K562 (cell line): ENCODE measurements at regions not wholly inside any gene's neighbourhood (a gene's known extent, or its start where the extent isn't known, plus 50 kb on each side); places are given as distances from the start of the nearest gene placed in this dataset.

Experiments used
- ATAC-seq: fragments of 200-7000 bp; cut with Tn5 transposase; 3 replicates; pipeline ENCODE4 v1.9.1; 2020; ENCODE audit warnings: moderate library complexity
- BruUV-seq: library from RNA; stranded (reverse); fragments of 400-500 nt; replicated peaks from 2 replicates; lab custom pipeline; 2021; lab: Mats Ljungman, UMichigan
- CTCF ChIA-PET: fragments of 300-600 bp; formaldehyde crosslinking; extraction: SDS; loops from one replicate; lab custom pipeline; 2021; ENCODE audit warnings: low intra/inter-chr PET ratio; lab: Yijun Ruan, JAX
- POLR2A ChIA-PET: fragments of 300-600, 350-650 bp; sonication (Branson Sonifier 250); formaldehyde crosslinking; extraction: SDS; loops from one replicate; lab custom pipeline; 2021; ENCODE audit warnings: antibody characterized with exemption, inconsistent platforms; lab: Yijun Ruan, JAX
- DNase-seq, 4 experiments: peaks; one replicate each; pipeline versions ENCODE4 v3.0.0 to v3.0.0-alpha.2; 2011 to 2018; ENCODE audit warnings: low spot score in 3 of 4, mixed read lengths in 3 of 4; ENCODE audit errors: extremely low read depth in 1 of 4
- FAIRE-seq: peaks from 2 replicates; lab custom pipeline; 2011; peaks lifted over from hg19 to GRCh38; lab: Jason Lieb, UNC
- H2AFZ ChIP-seq: 2 replicates; pipeline ENCODE4 v1.6.0; 2011; ENCODE audit warnings: low read depth, low read length, control low read depth, inconsistent platforms
- H3K27ac ChIP-seq: fragments of 200-600 bp; 3 replicates; pipeline ENCODE4 v1.8.0; 2011; ENCODE audit warnings: low read depth, mild to moderate bottlenecking, control low read depth, inconsistent platforms, low read length, moderate library complexity, mixed read lengths; ENCODE audit errors: extremely low read depth
- H3K27me3 ChIP-seq, 2 experiments: fragments of 300-600 bp in 1 of 2; 2 replicates in 1 of 2; 3 replicates in 1 of 2; pipeline versions ENCODE4 v1.6.0 to v1.8.0; 2011; ENCODE audit warnings: inconsistent platforms in 2 of 2, low read length in 2 of 2, mild to moderate bottlenecking in 1 of 2, mixed read lengths in 1 of 2, moderate library complexity in 1 of 2; ENCODE audit not compliant: control insufficient read depth in 2 of 2, insufficient read depth in 2 of 2
- H3K36me3 ChIP-seq: fragments of 300-600 bp; 3 replicates; pipeline ENCODE4 v1.8.0; 2011; ENCODE audit warnings: mild to moderate bottlenecking, low read length, inconsistent platforms; ENCODE audit not compliant: control insufficient read depth, insufficient read depth
- H3K4me1 ChIP-seq, 2 experiments: fragments of 200-600 bp in 1 of 2; replicated peaks in 1 of 2; 2 replicates in 1 of 2; 3 replicates in 1 of 2; pipeline versions ENCODE4 v1.5.1 to v1.8.0; 2011; ENCODE audit warnings: inconsistent platforms in 2 of 2, low read length in 2 of 2, mild to moderate bottlenecking in 1 of 2, mixed read lengths in 1 of 2, moderate library complexity in 1 of 2; ENCODE audit not compliant: control insufficient read depth in 2 of 2, insufficient read depth in 2 of 2
- H3K4me2 ChIP-seq: 2 replicates; pipeline ENCODE4 v1.6.1; 2011; ENCODE audit warnings: low read length, control low read depth, inconsistent platforms, mixed read lengths; ENCODE audit not compliant: insufficient read depth
- H3K4me3 ChIP-seq: fragments of 200-600 bp; sonication (generic), shearing (Covaris generic); 2 replicates; pipeline ENCODE4 v1.5.1; 2016; ENCODE audit warnings: control low read depth, inconsistent platforms
- H3K79me2 ChIP-seq: fragments of 200-600 bp; 3 replicates; pipeline ENCODE4 v1.8.0; 2011; ENCODE audit warnings: low read length, inconsistent platforms; ENCODE audit not compliant: control insufficient read depth, insufficient read depth
- H3K9ac ChIP-seq, 2 experiments: 2 replicates each; pipeline versions ENCODE4 v1.6.0 to v1.6.1; 2011; ENCODE audit warnings: low read depth in 2 of 2, low read length in 2 of 2, control low read depth in 1 of 2, inconsistent platforms in 1 of 2, mild to moderate bottlenecking in 1 of 2, mixed read lengths in 1 of 2; ENCODE audit not compliant: insufficient read depth in 1 of 2
- H3K9me1 ChIP-seq: one replicate; pipeline ENCODE4 v1.6.0; 2011; ENCODE audit warnings: inconsistent platforms, mild to moderate bottlenecking, low read length, moderate library complexity; ENCODE audit not compliant: control insufficient read depth, insufficient read depth
- H3K9me3 ChIP-seq: replicated peaks from 2 replicates; pipeline ENCODE4 v1.5.1; 2011; ENCODE audit warnings: low read depth, low read length, inconsistent platforms; ENCODE audit not compliant: control insufficient read depth, insufficient read depth
- H4K20me1 ChIP-seq: replicated peaks from 2 replicates; pipeline ENCODE4 v1.6.1; 2011; ENCODE audit warnings: low read length, inconsistent platforms, mixed read lengths; ENCODE audit not compliant: control insufficient read depth, insufficient read depth
- E2F8 ChIP-seq: fragments of 450-650 bp; IDR thresholded peaks from 2 replicates; pipeline ENCODE4 v1.7.1; 2018; ENCODE audit warnings: mild to moderate bottlenecking, low read depth; ENCODE audit not compliant: partially characterized antibody
- FOXO4 ChIP-seq: fragments of 450-650 bp; formaldehyde crosslinking; IDR thresholded peaks from 2 replicates; pipeline ENCODE4 v1.4.0; 2020; ENCODE audit warnings: mild to moderate bottlenecking, moderate library complexity
- MAFK ChIP-seq: IDR thresholded peaks from 2 replicates; pipeline ENCODE4 v1.6.1; 2011; ENCODE audit warnings: low read length, improper control_type of control experiment
- WGBS: fragments of 100-300 bp; shearing (Covaris generic); methylation state at CpG from one replicate; pipeline ENCODE4 v1.1.6; 2016; ENCODE audit warnings: low coverage, mixed read lengths; ENCODE audit not compliant: insufficient coverage; ENCODE audit errors: missing lambda C conversion rate; 5-methylcytosine and 5-hydroxymethylcytosine counted together
- in situ Hi-C: fragments of 300-500 bp; cut with MboI; formaldehyde crosslinking; loops from 4 replicates; pipeline ENCODE4 v1.15.0; 2018; ENCODE audit warnings: inconsistent platforms, mixed read lengths
- intact Hi-C: fragments of 100-400 bp; cut with micrococcal nuclease; formaldehyde crosslinking; loops from 2 replicates; pipeline ENCODE4 v1.14.2; 2022
- TF ChIP-seq, protein P1 (sequence below), 2 experiments: fragments of 450-650 bp; IDR thresholded peaks; 2 replicates each; pipeline ENCODE4 v1.6.1; 2016; ENCODE audit warnings: mild to moderate bottlenecking in 2 of 2, borderline replicate concordance in 1 of 2, low read depth in 1 of 2, moderate library complexity in 1 of 2
- TF ChIP-seq, protein P2 (sequence below), 2 experiments: IDR thresholded peaks; 2 replicates each; pipeline ENCODE4 v1.6.1; 2011; ENCODE audit warnings: borderline replicate concordance in 1 of 2, control low read depth in 1 of 2, low read depth in 1 of 2, low read length in 1 of 2, mild to moderate bottlenecking in 1 of 2, mixed read lengths in 1 of 2, moderate library complexity in 1 of 2; ENCODE audit not compliant: insufficient read depth in 1 of 2, insufficient read length in 1 of 2, poor library complexity in 1 of 2, severe bottlenecking in 1 of 2; ENCODE audit errors: extremely low read depth in 1 of 2

DNA sequence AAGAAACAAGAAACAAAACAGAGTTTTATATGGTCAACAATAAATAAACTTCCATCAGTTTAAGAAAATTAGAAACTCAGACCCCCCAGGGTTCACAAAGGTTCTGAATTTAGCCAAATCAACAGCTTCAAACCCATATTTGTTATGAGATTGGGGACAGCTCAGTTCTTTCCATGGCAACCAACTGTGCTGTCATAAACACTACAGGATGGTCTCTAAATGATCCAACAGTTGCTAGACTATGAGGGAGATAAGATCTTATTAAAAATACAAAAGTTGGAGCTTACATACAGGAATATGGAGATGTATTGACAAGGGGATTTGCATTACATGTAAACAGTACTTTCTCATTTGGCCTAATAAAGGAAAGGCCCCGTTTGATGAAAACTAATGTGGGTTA is 154.6 kb upstream of the CTAGE1 start (continued):
- TF ChIP-seq, protein P1, sequence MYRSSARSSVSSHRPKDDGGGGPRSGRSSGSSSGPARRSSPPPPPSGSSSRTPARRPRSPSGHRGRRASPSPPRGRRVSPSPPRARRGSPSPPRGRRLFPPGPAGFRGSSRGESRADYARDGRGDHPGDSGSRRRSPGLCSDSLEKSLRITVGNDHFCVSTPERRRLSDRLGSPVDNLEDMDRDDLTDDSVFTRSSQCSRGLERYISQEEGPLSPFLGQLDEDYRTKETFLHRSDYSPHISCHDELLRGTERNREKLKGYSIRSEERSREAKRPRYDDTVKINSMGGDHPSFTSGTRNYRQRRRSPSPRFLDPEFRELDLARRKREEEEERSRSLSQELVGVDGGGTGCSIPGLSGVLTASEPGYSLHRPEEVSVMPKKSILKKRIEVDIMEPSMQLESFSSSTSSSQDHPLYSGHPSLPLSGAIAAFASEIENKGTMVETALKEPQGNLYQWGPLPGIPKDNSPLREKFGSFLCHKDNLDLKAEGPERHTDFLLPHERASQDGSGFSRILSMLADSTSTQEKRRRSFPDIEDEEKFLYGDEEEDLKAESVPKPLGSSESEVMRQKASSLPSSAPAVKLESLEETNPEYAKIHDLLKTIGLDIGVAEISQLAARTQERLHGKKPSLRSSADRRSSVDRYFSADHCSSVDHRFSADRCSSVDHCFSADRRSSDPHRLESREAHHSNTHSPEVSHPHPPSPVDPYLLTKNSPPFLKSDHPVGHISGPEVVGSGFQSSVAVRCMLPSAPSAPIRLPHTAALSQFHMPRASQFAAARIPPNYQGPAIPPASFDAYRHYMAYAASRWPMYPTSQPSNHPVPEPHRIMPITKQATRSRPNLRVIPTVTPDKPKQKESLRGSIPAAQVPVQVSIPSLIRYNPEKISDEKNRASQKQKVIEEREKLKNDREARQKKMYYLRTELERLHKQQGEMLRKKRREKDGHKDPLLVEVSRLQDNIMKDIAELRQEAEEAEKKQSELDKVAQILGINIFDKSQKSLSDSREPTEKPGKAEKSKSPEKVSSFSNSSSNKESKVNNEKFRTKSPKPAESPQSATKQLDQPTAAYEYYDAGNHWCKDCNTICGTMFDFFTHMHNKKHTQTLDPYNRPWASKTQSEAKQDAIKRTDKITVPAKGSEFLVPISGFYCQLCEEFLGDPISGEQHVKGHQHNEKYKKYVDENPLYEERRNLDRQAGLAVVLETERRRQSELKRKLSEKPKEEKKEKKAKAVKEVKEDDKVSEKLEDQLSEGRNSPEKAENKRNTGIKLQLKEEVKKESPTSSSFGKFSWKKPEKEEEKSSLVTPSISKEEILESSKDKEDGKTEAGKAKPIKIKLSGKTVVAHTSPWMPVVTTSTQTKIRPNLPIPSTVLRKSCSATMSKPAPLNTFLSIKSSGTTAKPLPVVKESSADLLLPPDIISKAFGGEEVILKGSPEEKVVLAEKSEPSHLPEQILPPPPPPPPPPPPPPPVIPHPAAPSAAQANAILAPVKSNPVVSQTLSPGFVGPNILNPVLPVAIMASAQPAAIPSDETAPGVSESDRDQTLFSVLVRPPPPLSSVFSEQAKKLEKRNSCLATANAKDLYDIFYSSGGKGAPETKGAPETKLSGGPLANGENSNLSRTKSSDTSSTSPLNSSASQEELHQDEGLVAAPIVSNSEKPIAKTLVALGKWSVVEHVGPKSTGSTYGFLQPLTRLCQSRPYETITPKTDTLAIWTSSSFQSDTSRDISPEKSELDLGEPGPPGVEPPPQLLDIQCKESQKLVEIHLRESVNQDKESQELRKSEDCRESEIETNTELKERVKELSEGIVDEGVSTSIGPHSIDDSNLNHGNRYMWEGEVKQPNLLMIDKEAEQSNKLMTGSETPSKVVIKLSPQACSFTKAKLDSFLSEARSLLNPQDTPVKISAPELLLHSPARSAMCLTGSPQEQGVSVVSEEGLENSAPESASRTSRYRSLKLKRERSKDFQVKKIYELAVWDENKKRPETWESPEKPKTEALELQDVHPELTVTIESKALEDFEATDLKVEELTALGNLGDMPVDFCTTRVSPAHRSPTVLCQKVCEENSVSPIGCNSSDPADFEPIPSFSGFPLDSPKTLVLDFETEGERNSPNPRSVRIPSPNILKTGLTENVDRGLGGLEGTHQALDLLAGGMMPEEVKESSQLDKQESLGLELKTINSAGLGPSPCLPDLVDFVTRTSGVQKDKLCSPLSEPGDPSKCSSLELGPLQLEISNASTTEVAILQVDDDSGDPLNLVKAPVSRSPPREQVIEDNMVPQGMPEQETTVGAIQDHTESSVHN (IDR thresholded peaks at IDR 0.05; ENCODE audit: borderline replicate concordance in 1 of 2, low read depth in 1 of 2): no peak
- TF ChIP-seq MAFK: no peak

- Histone ChIP-seq H4K20me1 (no peaks in the 10 kb centered on the region), H3K36me3 (no peaks in the 10 kb centered on the region), H3K9ac (no peak overlapping the region), H3K9me3 (peaks cover 10% of the 10 kb centered on the region), H3K27ac (peak overlapping the region; percentile 65; the same call in 1 of the 3 replicates), H3K79me2 (no peaks in the 10 kb centered on the region), H3K4me3 (no peak overlapping the region), H3K4me1 (peaks cover 0 to 6% of the 10 kb centered on the region in 2 experiments; a peak in 2 of 5 replicates), H3K4me2 (no peak overlapping the region), H3K9me1 (no peaks in the 10 kb centered on the region), H3K27me3 (no peaks in the 10 kb centered on the region), H2AFZ (peak overlapping the region; percentile 63; the same call in 1 of the 2 replicates)
- ChIA-PET POLR2A (no interaction called here), CTCF (no interaction called here)
- 34% methylated on average over 5 of the region's 5 CpGs for WGBS
- intact Hi-C loops: no loop called here
- DNase-seq: no peak
- no peak; the same call in 2 of the 3 replicates for ATAC-seq
- BruUV-seq: no TSS peak
- in situ Hi-C loops: no loop called here
- no peak for FAIRE-seq
- TF ChIP-seq, protein P2, sequence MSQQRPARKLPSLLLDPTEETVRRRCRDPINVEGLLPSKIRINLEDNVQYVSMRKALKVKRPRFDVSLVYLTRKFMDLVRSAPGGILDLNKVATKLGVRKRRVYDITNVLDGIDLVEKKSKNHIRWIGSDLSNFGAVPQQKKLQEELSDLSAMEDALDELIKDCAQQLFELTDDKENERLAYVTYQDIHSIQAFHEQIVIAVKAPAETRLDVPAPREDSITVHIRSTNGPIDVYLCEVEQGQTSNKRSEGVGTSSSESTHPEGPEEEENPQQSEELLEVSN (IDR thresholded peaks at IDR 0.05; ENCODE audit: borderline replicate concordance in 1 of 2, extremely low read depth in 1 of 2, insufficient read depth in 1 of 2, insufficient read length in 1 of 2, low read depth in 1 of 2, low read length in 1 of 2, poor library complexity in 1 of 2, severe bottlenecking in 1 of 2): peak in 1 of 2 experiments; percentile 42
- TF ChIP-seq E2F8 (no peak), FOXO4 (CRISPR knock-in tag) (no peak)
Measured at GRCh38 chr18:22579271-22579670, 161.6 kb upstream of the CTAGE1 start.
